SK-N-DZ (cell line): ENCODE measurements at regions not wholly inside any gene's neighbourhood (a gene's known extent, or its start where the extent isn't known, plus 50 kb on each side); places are given as distances from the start of the nearest gene placed in this dataset.

Experiments
- DNase-seq: peaks from one replicate; pipeline ENCODE4 v3.0.0-alpha.2; 2015; ENCODE audit warnings: low spot score

- DNase-seq: peak; percentile 47
These were observed 391.3 kb upstream of the XYLT1 start for GRCh38 chr16:17861981-17862479.

GRCh38 chr16:17858061-17858460 is 387.3 kb upstream of the XYLT1 start:
- DNase-seq: no peak

GRCh38 chr16:17853958-17854357 is 383.2 kb upstream of the XYLT1 start:
- no peak for DNase-seq

GRCh38 chr16:17852977-17853702 is 382.4 kb upstream of the XYLT1 start:
- no peak for DNase-seq

GRCh38 chr16:17850581-17851250 is 380.0 kb upstream of the XYLT1 start:
- DNase-seq: peak; percentile 62

GRCh38 chr16:17847234-17847795 is 376.6 kb upstream of the XYLT1 start:
- no peak for DNase-seq

- no peak for DNase-seq
These were observed 375.3 kb upstream of the XYLT1 start for GRCh38 chr16:17846030-17846429.

- DNase-seq: no peak
These were observed 374.3 kb upstream of the XYLT1 start for GRCh38 chr16:17845031-17845430.

GRCh38 chr16:17843905-17844304 is 373.1 kb upstream of the XYLT1 start:
- DNase-seq: no peak

- DNase-seq: no peak
These were observed 369.1 kb upstream of the XYLT1 start for GRCh38 chr16:17839907-17840306.

GRCh38 chr16:17839272-17839671 is 368.5 kb upstream of the XYLT1 start:
- DNase-seq: no peak

- no peak for DNase-seq
These were observed 366.3 kb upstream of the XYLT1 start for GRCh38 chr16:17836868-17837602.

GRCh38 chr16:17835118-17835876 is 364.5 kb upstream of the XYLT1 start:
- no peak for DNase-seq

- no peak for DNase-seq
These were observed 362.0 kb upstream of the XYLT1 start for GRCh38 chr16:17832738-17833137.

- no peak for DNase-seq
These were observed 360.6 kb upstream of the XYLT1 start for GRCh38 chr16:17831330-17831729.

- no peak for DNase-seq
These were observed 359.9 kb upstream of the XYLT1 start for GRCh38 chr16:17830651-17831050.

- no peak for DNase-seq
These were observed 359.1 kb upstream of the XYLT1 start for GRCh38 chr16:17829811-17830210.

GRCh38 chr16:17828012-17828411 is 357.3 kb upstream of the XYLT1 start:
- DNase-seq: no peak

- DNase-seq: no peak
These were observed 356.6 kb upstream of the XYLT1 start for GRCh38 chr16:17827313-17827712.

- DNase-seq: no peak
These were observed 347.2 kb upstream of the XYLT1 start for GRCh38 chr16:17817943-17818342.

GRCh38 chr16:17817260-17817659 is 346.5 kb upstream of the XYLT1 start:
- no peak for DNase-seq
